HepG2 (cell line): ENCODE measurements at regions not wholly inside any gene's neighbourhood (a gene's known extent, or its start where the extent isn't known, plus 50 kb on each side); places are given as distances from the start of the nearest gene placed in this dataset.

Experiments
- ATAC-seq: fragments of 200-7000 bp; cut with Tn5 transposase; 3 replicates; pipeline ENCODE4 v1.9.1; 2020; ENCODE audit warnings: mild to moderate bottlenecking, moderate library complexity
- BruUV-seq: library from RNA; stranded (reverse); fragments of 400-500 nt; replicated peaks from 2 replicates; lab custom pipeline; 2021; lab: Mats Ljungman, UMichigan
- CTCF ChIA-PET: fragments of 300-600 bp; formaldehyde crosslinking; extraction: SDS; loops from one replicate; lab custom pipeline; 2021; ENCODE audit warnings: low total read pairs, inconsistent platforms, low intra/inter-chr PET ratio; lab: Yijun Ruan, JAX
- POLR2A ChIA-PET: fragments of 350-600 bp; sonication (Branson Sonifier 250); formaldehyde crosslinking; loops from one replicate; lab custom pipeline; 2020; ENCODE audit warnings: antibody characterized with exemption, inconsistent platforms; lab: Yijun Ruan, JAX
- DNase-seq: peaks from one replicate; pipeline ENCODE4 v3.0.0-alpha.2; 2015; ENCODE audit warnings: low spot score
- FAIRE-seq: peaks from 3 replicates; lab custom pipeline; 2011; peaks lifted over from hg19 to GRCh38; lab: Jason Lieb, UNC
- H2AFZ ChIP-seq: one replicate; pipeline ENCODE4 v1.6.1; 2011; ENCODE audit warnings: low read length, inconsistent platforms
- H3K27ac ChIP-seq: fragments of 300-600 bp; 3 replicates; pipeline ENCODE4 v1.8.0; 2011; ENCODE audit warnings: mixed run types, mild to moderate bottlenecking, mixed read lengths, low read length, inconsistent platforms; ENCODE audit not compliant: insufficient read depth; ENCODE audit errors: extremely low read length
- H3K27me3 ChIP-seq, 2 experiments: fragments of 200-600 bp in 1 of 2; 2 replicates in 1 of 2; 3 replicates in 1 of 2; pipeline versions ENCODE4 v1.6.0 to v1.8.0; 2011; ENCODE audit warnings: low read length in 2 of 2, mild to moderate bottlenecking in 2 of 2, moderate library complexity in 2 of 2, inconsistent platforms in 1 of 2; ENCODE audit not compliant: insufficient read depth in 2 of 2, control insufficient read depth in 1 of 2
- H3K36me3 ChIP-seq, 2 experiments: fragments of 200-600 bp in 1 of 2; replicated peaks in 1 of 2; 2 replicates in 1 of 2; 3 replicates in 1 of 2; pipeline versions ENCODE4 v1.5.1 to v1.8.0; 2011; ENCODE audit warnings: low read length in 2 of 2, inconsistent platforms in 1 of 2; ENCODE audit not compliant: insufficient read depth in 2 of 2, control insufficient read depth in 1 of 2
- H3K4me1 ChIP-seq: 2 replicates; pipeline ENCODE4 v1.5.1; 2012; ENCODE audit warnings: low read length, inconsistent platforms; ENCODE audit not compliant: insufficient read depth
- H3K4me2 ChIP-seq: 2 replicates; pipeline ENCODE4 v1.6.0; 2011; ENCODE audit warnings: low read depth, low read length, inconsistent platforms
- H3K4me3 ChIP-seq, 3 experiments: fragments of 200-600 bp in 1 of 3; sonication (generic), shearing (Covaris generic) in 1 of 3; replicated peaks in 1 of 3; 2 replicates each; pipeline ENCODE4 v1.5.1; 2011 to 2016; ENCODE audit warnings: low read length in 3 of 3, inconsistent platforms in 2 of 3, low read depth in 2 of 3, mild to moderate bottlenecking in 2 of 3, control low read depth in 1 of 3, mixed read lengths in 1 of 3; ENCODE audit not compliant: insufficient read depth in 1 of 3
- H3K79me2 ChIP-seq: one replicate; pipeline ENCODE4 v1.6.1; 2011; ENCODE audit warnings: low read length, inconsistent platforms; ENCODE audit not compliant: insufficient read depth
- H3K9ac ChIP-seq: 2 replicates; pipeline ENCODE4 v1.6.0; 2011; ENCODE audit warnings: mild to moderate bottlenecking, low read depth, low read length, inconsistent platforms; ENCODE audit not compliant: insufficient read depth
- H3K9me3 ChIP-seq: 2 replicates; pipeline ENCODE4 v1.5.1; 2012; ENCODE audit warnings: mild to moderate bottlenecking, low read length
- H4K20me1 ChIP-seq: 2 replicates; pipeline ENCODE4 v1.6.0; 2011; ENCODE audit warnings: inconsistent platforms, mild to moderate bottlenecking, low read length, moderate library complexity; ENCODE audit not compliant: insufficient read depth
- CENPX ChIP-seq: sonication (generic); formaldehyde crosslinking; IDR thresholded peaks from 2 replicates; pipeline ENCODE4 v1.9.0; 2021; ENCODE audit warnings: mild to moderate bottlenecking, missing genetic modification reagents, moderate library complexity
- FOXA1 ChIP-seq, 2 experiments: fragments of 450-650 bp in 1 of 2; sonication (generic) in 1 of 2; formaldehyde crosslinking in 1 of 2; IDR thresholded peaks; 2 replicates each; pipeline versions ENCODE4 v1.4.0 to v1.6.1; 2016 to 2020; ENCODE audit warnings: missing genetic modification reagents in 1 of 2
- GATAD2A ChIP-seq: IDR thresholded peaks from 2 replicates; pipeline ENCODE4 v1.6.1; 2016
- LCORL ChIP-seq, 2 experiments: fragments of 450-650 bp in 1 of 2; sonication (generic) in 1 of 2; formaldehyde crosslinking in 1 of 2; IDR thresholded peaks; 2 replicates each; pipeline versions ENCODE4 v1.5.0 to v1.6.1; 2017 to 2020; ENCODE audit warnings: antibody characterized with exemption in 1 of 2, missing genetic modification reagents in 1 of 2
- SOX13 ChIP-seq, 3 experiments: fragments of 450-650 bp in 1 of 3; sonication (generic) in 1 of 3; formaldehyde crosslinking in 1 of 3; IDR thresholded peaks in 2 of 3; conservative IDR thresholded peaks in 1 of 3; 2 replicates each; pipeline versions ENCODE4 v1.5.0 to v1.6.1; 2016 to 2020; ENCODE audit warnings: antibody characterized with exemption in 1 of 3, mild to moderate bottlenecking in 1 of 3, missing compliant biosample characterization in 1 of 3, missing genetic modification reagents in 1 of 3, moderate library complexity in 1 of 3
- TBL1XR1 ChIP-seq: fragments of 150-350 bp; IDR thresholded peaks from 2 replicates; pipeline ENCODE4 v1.6.1; 2014; ENCODE audit warnings: borderline replicate concordance, low read length; ENCODE audit not compliant: partially characterized antibody
- U2AF1 ChIP-seq: fragments of 200-400 bp; formaldehyde crosslinking; optimal IDR thresholded peaks from 2 replicates; pipeline ENCODE3; 2017; ENCODE audit warnings: mild to moderate bottlenecking, low read depth, low read length
- ZC3H4 ChIP-seq: sonication (generic); formaldehyde crosslinking; IDR thresholded peaks from 2 replicates; pipeline ENCODE4 v1.4.0; 2020; ENCODE audit warnings: missing genetic modification reagents, borderline replicate concordance
- ZNF121 ChIP-seq: sonication (generic); formaldehyde crosslinking; IDR thresholded peaks from 2 replicates; pipeline ENCODE4 v1.5.0; 2020; ENCODE audit warnings: mild to moderate bottlenecking, missing genetic modification reagents
- ZNF576 ChIP-seq: sonication (generic); formaldehyde crosslinking; IDR thresholded peaks from 2 replicates; pipeline ENCODE4 v1.4.0; 2020; ENCODE audit warnings: mild to moderate bottlenecking, missing genetic modification reagents
- WGBS: methylation state at CpG from one replicate; pipeline ENCODE4 v1.1.6; 2017; ENCODE audit warnings: low lambda C conversion rate; 5-methylcytosine and 5-hydroxymethylcytosine counted together
- in situ Hi-C: cut with HindIII; loops from 2 replicates; pipeline ENCODE4 v1.10.0; 2017; ENCODE audit warnings: low pct_unique_long_range_greater_than_20kb; ENCODE audit not compliant: extremely low pct_ligation_motif_present
- intact Hi-C: fragments of 100-400 bp; cut with micrococcal nuclease; formaldehyde crosslinking; loops from one replicate; pipeline ENCODE4 v1.10.0; 2022; ENCODE audit not compliant: unreplicated experiment
- TF ChIP-seq, protein P1 (sequence below): sonication (generic); formaldehyde crosslinking; IDR thresholded peaks from 2 replicates; pipeline ENCODE4 v1.8.1; 2023; ENCODE audit warnings: mild to moderate bottlenecking, moderate library complexity, missing genetic modification reagents

- no peak overlapping the region for H3K9ac ChIP-seq
- no peak overlapping the region for H2AFZ ChIP-seq
- FAIRE-seq (no peak), DNase-seq (no peak), ATAC-seq (no peak)
- H3K79me2 ChIP-seq, result no peaks in the 10 kb centered on the region
- H3K36me3 ChIP-seq, result no peaks in the 10 kb centered on the region
- CTCF ChIA-PET, result no interaction called here
- intact Hi-C loops, result no loop called here
- POLR2A ChIA-PET, result no interaction called here
- no peaks in the 10 kb centered on the region for H3K4me1 ChIP-seq
- no peaks in the 10 kb centered on the region for H3K9me3 ChIP-seq
- H3K4me2 ChIP-seq, result no peak overlapping the region
- BruUV-seq, result no TSS peak
- no peaks in the 10 kb centered on the region for H3K27me3 ChIP-seq
- H4K20me1 ChIP-seq, result no peaks in the 10 kb centered on the region
- no peak overlapping the region for H3K4me3 ChIP-seq
- H3K27ac ChIP-seq, result no peak overlapping the region
- no peak for TF ChIP-seq TBL1XR1
- no peak for TF ChIP-seq ZNF121 (CRISPR knock-in tag)
- no peak for TF ChIP-seq ZNF576 (CRISPR knock-in tag)
- TF ChIP-seq, protein P1, sequence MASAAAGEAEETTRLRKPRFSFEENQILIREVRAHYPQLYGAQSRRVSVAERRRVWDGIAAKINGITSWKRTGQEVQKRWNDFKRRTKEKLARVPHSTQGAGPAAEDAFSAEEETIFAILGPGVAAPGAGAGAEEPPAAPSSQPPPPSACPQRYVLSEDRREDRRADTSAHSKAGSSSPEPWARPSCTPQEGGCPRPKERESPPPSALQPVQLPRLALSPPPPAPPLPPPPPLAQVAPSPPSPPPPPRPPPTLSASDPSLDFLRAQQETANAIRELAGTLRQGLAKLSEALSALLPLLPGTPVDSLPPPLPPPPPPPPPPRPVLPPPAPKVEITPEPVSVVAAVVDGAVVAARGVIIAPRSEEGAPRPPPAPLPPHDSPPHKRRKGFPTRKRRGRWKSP (CRISPR knock-in tag), result no peak
- TF ChIP-seq FOXA1 (IDR thresholded peaks at IDR 0.05), result no peak
- no peak for TF ChIP-seq FOXA1 (CRISPR knock-in tag; IDR thresholded peaks at IDR 0.05)
- no peak for TF ChIP-seq ZC3H4
- TF ChIP-seq LCORL (IDR thresholded peaks at IDR 0.05), result no peak
- no peak for TF ChIP-seq LCORL (CRISPR knock-in tag; IDR thresholded peaks at IDR 0.05)
- no peak for TF ChIP-seq GATAD2A
- TF ChIP-seq U2AF1, result no peak
- no peak for TF ChIP-seq SOX13 (IDR thresholded peaks at IDR 0.05)
- no peak for TF ChIP-seq SOX13 (CRISPR knock-in tag; conservative IDR thresholded peaks at IDR 0.05 in 1 of 2, IDR thresholded peaks at IDR 0.05 in 1 of 2)
- no peak for TF ChIP-seq CENPX
- TF ChIP-seq, all 625 proteins: peak for 0
- 8% methylated on average over 4 of the region's 4 CpGs for WGBS
- in situ Hi-C loops, result no loop called here
Measured at GRCh38 chr5:30933599-30933998, 259.9 kb upstream of the CDH6 start.
